Retina (tissue), 1 donor: ENCODE measurements at regions not wholly inside any gene's neighbourhood (a gene's known extent, or its start where the extent isn't known, plus 50 kb on each side); places are given as distances from the start of the nearest gene placed in this dataset.
"Not testable (repeated sequence)": the region's sequence is repeated elsewhere in the genome, so short reads cannot be mapped to it uniquely, and the experiment has no call there.

Source experiments
- DNase-seq: peaks from one replicate; pipeline ENCODE4 v3.0.0-alpha.2; 2016

- peak; percentile 28 for DNase-seq
These were observed 56.0 kb upstream of the MID1 start for GRCh38 chrX:10676235-10676957.

GRCh38 chrX:10677490-10677889 lies 57.1 kb upstream of the MID1 start:
- peak; percentile 34 for DNase-seq

GRCh38 chrX:10679387-10679786 lies 59.0 kb upstream of the MID1 start:
- DNase-seq, result no peak

- DNase-seq, result no peak
These were observed 60.8 kb upstream of the MID1 start for GRCh38 chrX:10681167-10681566.

GRCh38 chrX:10683631-10684030 lies 63.2 kb upstream of the MID1 start:
- not testable (repeated sequence) for DNase-seq

- DNase-seq, result no peak
These were observed 65.7 kb upstream of the MID1 start for GRCh38 chrX:10685923-10686595.

- DNase-seq, result not testable (repeated sequence)
These were observed 71.4 kb upstream of the MID1 start for GRCh38 chrX:10691751-10692150.

GRCh38 chrX:10697616-10698317 lies 77.4 kb upstream of the MID1 start:
- no peak for DNase-seq

GRCh38 chrX:10698318-10698640 lies 77.9 kb upstream of the MID1 start:
- DNase-seq, result no peak

GRCh38 chrX:10702031-10702430 lies 81.6 kb upstream of the MID1 start:
- no peak for DNase-seq

- not testable (repeated sequence) for DNase-seq
These were observed 86.0 kb upstream of the MID1 start for GRCh38 chrX:10706342-10706741.

GRCh38 chrX:10707773-10708172 lies 87.4 kb upstream of the MID1 start:
- DNase-seq, result no peak

GRCh38 chrX:10709276-10709675 lies 88.9 kb upstream of the MID1 start:
- no peak for DNase-seq

GRCh38 chrX:10714531-10714930 lies 94.1 kb upstream of the MID1 start:
- DNase-seq, result no peak

- peak; percentile 54 for DNase-seq
These were observed 102.5 kb upstream of the MID1 start for GRCh38 chrX:10722851-10723250.

- DNase-seq, result no peak
These were observed 104.7 kb upstream of the MID1 start for GRCh38 chrX:10725071-10725470.

GRCh38 chrX:10726647-10727046 lies 106.3 kb upstream of the MID1 start:
- no peak for DNase-seq

GRCh38 chrX:10728806-10729389 lies 108.5 kb upstream of the MID1 start:
- peak; percentile 22 for DNase-seq

- no peak for DNase-seq
These were observed 119.0 kb upstream of the MID1 start for GRCh38 chrX:10739426-10739825.

GRCh38 chrX:10741003-10741402 lies 120.6 kb upstream of the MID1 start:
- DNase-seq, result no peak

- no peak for DNase-seq
These were observed 121.2 kb upstream of the MID1 start for GRCh38 chrX:10741550-10741949.

GRCh38 chrX:10743476-10743875 lies 123.1 kb upstream of the MID1 start:
- DNase-seq, result no peak

- peak; percentile 35 for DNase-seq
These were observed 123.6 kb upstream of the MID1 start for GRCh38 chrX:10744007-10744406.

GRCh38 chrX:10747975-10748374 lies 127.6 kb upstream of the MID1 start:
- DNase-seq, result no peak
